Right kidney (tissue), 1 donor: ENCODE measurements at regions not wholly inside any gene's neighbourhood (a gene's known extent, or its start where the extent isn't known, plus 50 kb on each side); places are given as distances from the start of the nearest gene placed in this dataset.

Experiments used
- DNase-seq: peaks from one replicate; pipeline ENCODE4 v3.0.0-alpha.2; 2016

- DNase-seq: no peak
Observed at GRCh38 chr10:129123428-129123827, 343.6 kb upstream of the MGMT start.

- no peak for DNase-seq
Observed at GRCh38 chr10:129126982-129127381, 340.1 kb upstream of the MGMT start.

- no peak for DNase-seq
Observed at GRCh38 chr10:129131457-129132132, 335.4 kb upstream of the MGMT start.

- no peak for DNase-seq
Observed at GRCh38 chr10:129133856-129134255, 333.2 kb upstream of the MGMT start.

- peak; percentile 22 for DNase-seq
Observed at GRCh38 chr10:129134371-129134770, 332.7 kb upstream of the MGMT start.

- no peak for DNase-seq
Observed at GRCh38 chr10:129135624-129136023, 331.4 kb upstream of the MGMT start.

- no peak for DNase-seq
Observed at GRCh38 chr10:129136074-129136473, 331.0 kb upstream of the MGMT start.

GRCh38 chr10:129136951-129137350 lies 330.1 kb upstream of the MGMT start:
- DNase-seq: no peak

- no peak for DNase-seq
Observed at GRCh38 chr10:129140921-129141885, 325.8 kb upstream of the MGMT start.

GRCh38 chr10:129151281-129151680 lies 315.8 kb upstream of the MGMT start:
- DNase-seq: no peak

- no peak for DNase-seq
Observed at GRCh38 chr10:129156406-129156805, 310.6 kb upstream of the MGMT start.

- DNase-seq: no peak
Observed at GRCh38 chr10:129157185-129157584, 309.9 kb upstream of the MGMT start.

GRCh38 chr10:129161150-129161549 lies 305.9 kb upstream of the MGMT start:
- DNase-seq: no peak

GRCh38 chr10:129163531-129163930 lies 303.5 kb upstream of the MGMT start:
- DNase-seq: no peak

GRCh38 chr10:129165076-129165720 lies 301.8 kb upstream of the MGMT start:
- DNase-seq: no peak

- DNase-seq: no peak
Observed at GRCh38 chr10:129165770-129166169, 301.3 kb upstream of the MGMT start.

- DNase-seq: no peak
Observed at GRCh38 chr10:129168660-129169059, 298.4 kb upstream of the MGMT start.

- DNase-seq: no peak
Observed at GRCh38 chr10:129169115-129169514, 297.9 kb upstream of the MGMT start.

- no peak for DNase-seq
Observed at GRCh38 chr10:129170812-129171211, 296.2 kb upstream of the MGMT start.

- DNase-seq: no peak
Observed at GRCh38 chr10:129171812-129172211, 295.2 kb upstream of the MGMT start.

GRCh38 chr10:129174232-129175014 lies 292.6 kb upstream of the MGMT start:
- DNase-seq: no peak

GRCh38 chr10:129179245-129179971 lies 287.6 kb upstream of the MGMT start:
- no peak for DNase-seq
